Liver (tissue), 7 donors: ENCODE measurements at regions not wholly inside any gene's neighbourhood (a gene's known extent, or its start where the extent isn't known, plus 50 kb on each side); places are given as distances from the start of the nearest gene placed in this dataset.

Experiments used
- DNase-seq: peaks from one replicate; pipeline ENCODE4 v3.0.0-alpha.2; 2017; ENCODE audit warnings: low spot score
- H3K27ac ChIP-seq, 2 donors: one replicate each; pipeline ENCODE4 v1.7.0; 2013; ENCODE audit warnings: inconsistent platforms in 2 of 2, low read length in 2 of 2, control low read depth in 1 of 2, low read depth in 1 of 2, mild to moderate bottlenecking in 1 of 2
- H3K27me3 ChIP-seq, 4 donors: one replicate each; pipeline versions ENCODE4 v1.6.1 to v1.7.0; 2013; ENCODE audit warnings: low read length in 3 of 4, inconsistent platforms in 1 of 4, mild to moderate bottlenecking in 1 of 4, moderate library complexity in 1 of 4; ENCODE audit not compliant: control insufficient read depth in 4 of 4, insufficient read depth in 4 of 4
- H3K36me3 ChIP-seq, 4 donors: one replicate each; pipeline versions ENCODE4 v1.6.1 to v1.7.0; 2013; ENCODE audit warnings: low read length in 3 of 4, mild to moderate bottlenecking in 3 of 4, low read depth in 1 of 4, moderate library complexity in 1 of 4; ENCODE audit not compliant: control insufficient read depth in 4 of 4, insufficient read depth in 3 of 4
- H3K4me1 ChIP-seq, 4 donors: one replicate each; pipeline versions ENCODE4 v1.6.1 to v1.7.0; 2013; ENCODE audit warnings: low read length in 3 of 4, mild to moderate bottlenecking in 3 of 4, moderate library complexity in 1 of 4; ENCODE audit not compliant: control insufficient read depth in 4 of 4, insufficient read depth in 4 of 4
- H3K4me3 ChIP-seq, 3 donors: one replicate each; pipeline versions ENCODE4 v1.6.1 to v1.7.0; 2013; ENCODE audit warnings: low read length in 3 of 3, control low read depth in 1 of 3, low read depth in 1 of 3, mild to moderate bottlenecking in 1 of 3
- H3K9ac ChIP-seq, 2 donors: one replicate each; pipeline ENCODE4 v1.7.0; 2013; ENCODE audit warnings: low read length in 2 of 2, mild to moderate bottlenecking in 2 of 2, moderate library complexity in 2 of 2, control low read depth in 1 of 2, low read depth in 1 of 2
- H3K9me3 ChIP-seq, 4 donors: one replicate each; pipeline versions ENCODE4 v1.6.1 to v1.7.0; 2013; ENCODE audit warnings: low read length in 3 of 4; ENCODE audit not compliant: control insufficient read depth in 4 of 4
- EGR1 ChIP-seq, 2 donors: IDR thresholded peaks; 2 replicates each; pipeline ENCODE4 v1.6.1; 2016 to 2018; ENCODE audit warnings: antibody characterized with exemption in 2 of 2, low read depth in 2 of 2
- FOXA1 ChIP-seq: IDR thresholded peaks from 2 replicates; pipeline ENCODE4 v1.6.1; 2016; ENCODE audit warnings: antibody characterized with exemption
- FOXA2 ChIP-seq: IDR thresholded peaks from 2 replicates; pipeline ENCODE4 v1.6.1; 2016; ENCODE audit warnings: antibody characterized with exemption
- HNF4A ChIP-seq, 2 donors: conservative IDR thresholded peaks; 2 replicates each; pipeline ENCODE4 v1.6.1; 2016; ENCODE audit warnings: antibody characterized with exemption in 2 of 2, mild to moderate bottlenecking in 2 of 2
- HNF4G ChIP-seq: IDR thresholded peaks from 2 replicates; pipeline ENCODE4 v1.6.1; 2016; ENCODE audit warnings: antibody characterized with exemption
- JUND ChIP-seq, 2 donors: IDR thresholded peaks; 2 replicates each; pipeline ENCODE4 v1.6.1; 2016; ENCODE audit warnings: antibody characterized with exemption in 2 of 2
- MAX ChIP-seq: IDR thresholded peaks from 2 replicates; pipeline ENCODE4 v1.6.1; 2016; ENCODE audit warnings: antibody characterized with exemption
- NR2F2 ChIP-seq: IDR thresholded peaks from 2 replicates; pipeline ENCODE4 v1.6.1; 2016; ENCODE audit warnings: antibody characterized with exemption
- SP1 ChIP-seq: IDR thresholded peaks from 2 replicates; pipeline ENCODE4 v1.6.1; 2018; ENCODE audit warnings: antibody characterized with exemption, mild to moderate bottlenecking
- TAF1 ChIP-seq: conservative IDR thresholded peaks from 2 replicates; pipeline ENCODE4 v1.6.1; 2016; ENCODE audit warnings: antibody characterized with exemption, mild to moderate bottlenecking
- YY1 ChIP-seq: IDR thresholded peaks from 2 replicates; pipeline ENCODE4 v1.6.1; 2016; ENCODE audit warnings: antibody characterized with exemption, mild to moderate bottlenecking
- WGBS: extraction: QIAGEN DNeasy Blood & Tissue Kit; methylation state at CpG from one replicate; pipeline ENCODE4 v1.1.7; 2013; 5-methylcytosine and 5-hydroxymethylcytosine counted together
- TF ChIP-seq, protein P1 (sequence below): IDR thresholded peaks from 2 replicates; pipeline ENCODE4 v1.6.1; 2016; ENCODE audit warnings: antibody characterized with exemption
- TF ChIP-seq, protein P2 (sequence below): IDR thresholded peaks from 2 replicates; pipeline ENCODE4 v1.6.1; 2016; ENCODE audit warnings: antibody characterized with exemption
- donor health status: healthy.
- donor health status: healthy.
- donor health status: healthy.
- donor health status: healthy.

DNA sequence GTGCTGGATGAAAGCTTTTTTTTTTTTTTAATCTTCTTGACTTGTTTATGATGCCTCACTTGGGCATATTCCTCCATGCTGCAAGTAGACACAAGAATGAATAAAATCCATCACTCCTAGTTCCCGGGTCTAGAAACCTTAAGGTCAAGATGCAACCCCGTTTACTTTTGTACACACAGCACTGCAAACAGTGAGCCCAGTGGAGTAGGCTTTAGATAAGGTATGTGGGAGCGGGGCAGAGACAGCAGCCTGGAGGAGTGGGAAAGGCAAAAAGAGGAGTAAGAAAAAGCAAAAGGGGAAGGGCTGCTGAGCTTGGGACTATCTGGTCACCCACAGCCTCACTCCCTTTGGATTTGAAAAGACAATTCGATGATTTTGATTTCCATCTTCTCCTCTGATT, 429.8 kb upstream of the ARGLU1 start:
- TF ChIP-seq SP1, result no peak
- TF ChIP-seq TAF1, result no peak
- no peak for TF ChIP-seq FOXA1
- TF ChIP-seq, protein P1, sequence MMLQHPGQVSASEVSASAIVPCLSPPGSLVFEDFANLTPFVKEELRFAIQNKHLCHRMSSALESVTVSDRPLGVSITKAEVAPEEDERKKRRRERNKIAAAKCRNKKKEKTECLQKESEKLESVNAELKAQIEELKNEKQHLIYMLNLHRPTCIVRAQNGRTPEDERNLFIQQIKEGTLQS, result no peak
- no peak for TF ChIP-seq HNF4G
- no peak for TF ChIP-seq JUND (IDR thresholded peaks at IDR 0.05)
- no peak for TF ChIP-seq MAX
- H3K4me3 ChIP-seq, result no peak overlapping the region
- no peaks in the 10 kb centered on the region for H3K9me3 ChIP-seq
- H3K36me3 ChIP-seq, result no peaks in the 10 kb centered on the region
- no peak overlapping the region for H3K9ac ChIP-seq
- WGBS, result 49% methylated on average over 4 of the region's 4 CpGs
- H3K27ac ChIP-seq, result no peak overlapping the region
- no peak for DNase-seq
- peaks cover 0 to 3% (median 0%) of the 10 kb centered on the region in 4 donors for H3K4me1 ChIP-seq
- no peaks in the 10 kb centered on the region for H3K27me3 ChIP-seq

- Histone ChIP-seq H3K27ac (no peak overlapping the region), H3K9ac (no peak overlapping the region), H3K36me3 (no peaks in the 10 kb centered on the region), H3K4me1 (peaks cover 0 to 3% (median 0%) of the 10 kb centered on the region in 4 donors), H3K4me3 (peak overlapping the region in 1 of 3 donors; percentile 1), H3K9me3 (no peaks in the 10 kb centered on the region), H3K27me3 (no peaks in the 10 kb centered on the region)
- 34% methylated on average over 2 of the region's 2 CpGs for WGBS
- no peak for TF ChIP-seq EGR1 (IDR thresholded peaks at IDR 0.05; ENCODE audit: low read depth in 2 of 2)
- peak; percentile 16 for TF ChIP-seq YY1
- no peak for TF ChIP-seq MAX
- peak in 1 of 2 donors; percentile 22 for TF ChIP-seq HNF4A (conservative IDR thresholded peaks at IDR 0.05)
- peak; percentile 37 for TF ChIP-seq FOXA1
- peak; percentile 81 for TF ChIP-seq FOXA2
- DNase-seq, result no peak
Observed at GRCh38 chr13:106996867-106997618, 429.1 kb upstream of the ARGLU1 start.

DNA sequence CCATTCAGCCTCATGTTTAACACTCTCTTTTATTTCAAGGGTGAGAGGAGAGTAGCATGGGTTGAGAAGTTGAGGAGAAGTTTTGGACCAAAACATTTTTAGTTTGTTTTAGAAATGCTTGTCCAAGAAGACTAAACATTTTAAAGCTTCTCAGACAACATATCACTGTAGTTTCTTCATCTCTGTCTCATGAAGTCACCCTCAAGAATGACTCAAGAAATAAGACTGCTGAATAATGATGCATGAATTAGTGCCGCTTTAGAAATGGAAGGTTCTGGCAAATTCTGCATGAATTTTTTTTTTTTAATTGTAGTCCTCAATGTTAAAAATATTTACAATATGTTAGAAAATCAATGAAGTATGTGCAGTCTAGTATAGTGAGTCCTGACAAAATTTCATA, 422.7 kb upstream of the ARGLU1 start:
- Histone ChIP-seq H3K4me3 (no peak overlapping the region), H3K27ac (no peak overlapping the region), H3K9ac (no peak overlapping the region), H3K4me1 (peaks cover 0 to 12% (median 8%) of the 10 kb centered on the region in 4 donors), H3K27me3 (no peaks in the 10 kb centered on the region), H3K9me3 (no peaks in the 10 kb centered on the region), H3K36me3 (no peaks in the 10 kb centered on the region)
- TF ChIP-seq, protein P2, sequence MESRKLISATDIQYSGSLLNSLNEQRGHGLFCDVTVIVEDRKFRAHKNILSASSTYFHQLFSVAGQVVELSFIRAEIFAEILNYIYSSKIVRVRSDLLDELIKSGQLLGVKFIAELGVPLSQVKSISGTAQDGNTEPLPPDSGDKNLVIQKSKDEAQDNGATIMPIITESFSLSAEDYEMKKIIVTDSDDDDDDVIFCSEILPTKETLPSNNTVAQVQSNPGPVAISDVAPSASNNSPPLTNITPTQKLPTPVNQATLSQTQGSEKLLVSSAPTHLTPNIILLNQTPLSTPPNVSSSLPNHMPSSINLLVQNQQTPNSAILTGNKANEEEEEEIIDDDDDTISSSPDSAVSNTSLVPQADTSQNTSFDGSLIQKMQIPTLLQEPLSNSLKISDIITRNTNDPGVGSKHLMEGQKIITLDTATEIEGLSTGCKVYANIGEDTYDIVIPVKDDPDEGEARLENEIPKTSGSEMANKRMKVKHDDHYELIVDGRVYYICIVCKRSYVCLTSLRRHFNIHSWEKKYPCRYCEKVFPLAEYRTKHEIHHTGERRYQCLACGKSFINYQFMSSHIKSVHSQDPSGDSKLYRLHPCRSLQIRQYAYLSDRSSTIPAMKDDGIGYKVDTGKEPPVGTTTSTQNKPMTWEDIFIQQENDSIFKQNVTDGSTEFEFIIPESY, result no peak
- TF ChIP-seq NR2F2, result no peak
- no peak for DNase-seq
- 91% methylated on average over 1 of the region's 1 CpG for WGBS
